Natural killer cell (primary cell): ENCODE measurements at regions not wholly inside any gene's neighbourhood (a gene's known extent, or its start where the extent isn't known, plus 50 kb on each side); places are given as distances from the start of the nearest gene placed in this dataset.

Experiments
- ATAC-seq, 3 donors: fragments of 150-1000 bp in 2 of 3; fragments of 200-7000 bp in 1 of 3; cut with Tn5 transposase; 1 replicate in 1 of 3; 2 replicates in 2 of 3; pipeline ENCODE4 v1.10.0; 2021; ENCODE audit warnings: mild to moderate bottlenecking in 2 of 3, moderate library complexity in 2 of 3
- DNase-seq, 2 donors: peaks; one replicate each; pipeline versions ENCODE4 v3.0.0 to v3.0.0-alpha.2; 2013 to 2021; ENCODE audit warnings: mixed read lengths in 1 of 2
- H3K27ac ChIP-seq: one replicate; pipeline ENCODE4 v1.5.1; 2013; ENCODE audit warnings: mild to moderate bottlenecking, low read length
- H3K27me3 ChIP-seq: one replicate; pipeline ENCODE4 v1.6.1; 2013; ENCODE audit warnings: low read length; ENCODE audit not compliant: control insufficient read depth, insufficient read depth
- H3K36me3 ChIP-seq: one replicate; pipeline ENCODE4 v1.6.1; 2013; ENCODE audit warnings: low read length; ENCODE audit not compliant: control insufficient read depth, insufficient read depth
- H3K4me1 ChIP-seq: one replicate; pipeline ENCODE4 v1.6.1; 2013; ENCODE audit warnings: low read length; ENCODE audit not compliant: control insufficient read depth, insufficient read depth
- H3K4me3 ChIP-seq: one replicate; pipeline ENCODE4 v1.5.1; 2013; ENCODE audit warnings: low read length
- H3K9me3 ChIP-seq: one replicate; pipeline ENCODE4 v1.6.1; 2013; ENCODE audit warnings: low read length; ENCODE audit not compliant: control insufficient read depth, insufficient read depth
- H3K27ac Mint-ChIP-seq, 2 donors: one replicate each; pipeline ENCODE4 v1.8.0; 2022; ENCODE audit warnings: mild to moderate bottlenecking in 2 of 2, mixed read lengths in 2 of 2, moderate library complexity in 1 of 2
- H3K27me3 Mint-ChIP-seq, 2 donors: one replicate each; pipeline ENCODE4 v1.8.0; 2022; ENCODE audit warnings: low read depth in 2 of 2, mixed read lengths in 2 of 2
- H3K36me3 Mint-ChIP-seq: one replicate; pipeline ENCODE4 v1.8.0; 2022; ENCODE audit warnings: mixed read lengths
- H3K4me1 Mint-ChIP-seq, 2 donors: one replicate each; pipeline ENCODE4 v1.8.0; 2022; ENCODE audit warnings: mixed read lengths in 2 of 2
- H3K4me3 Mint-ChIP-seq: one replicate; pipeline ENCODE4 v1.8.0; 2022; ENCODE audit warnings: mild to moderate bottlenecking, moderate library complexity, mixed read lengths
- H3K9me3 Mint-ChIP-seq, 2 donors: one replicate each; pipeline ENCODE4 v1.8.0; 2022; ENCODE audit warnings: mixed read lengths in 2 of 2
- WGBS: methylation state at CpG from one replicate; pipeline ENCODE4 v1.1.7; 2013; ENCODE audit warnings: missing lambda C conversion rate; ENCODE audit not compliant: insufficient coverage; 5-methylcytosine and 5-hydroxymethylcytosine counted together
- intact Hi-C: fragments of 100-400 bp; cut with micrococcal nuclease; formaldehyde crosslinking; loops from one replicate; pipeline ENCODE4 v1.14.2; 2022
- TF ChIP-seq, protein P1 (sequence below): fragments of 200-600 bp; IDR thresholded peaks from one replicate; pipeline ENCODE4 v1.8.0; 2022; ENCODE audit warnings: antibody characterized with exemption

DNA sequence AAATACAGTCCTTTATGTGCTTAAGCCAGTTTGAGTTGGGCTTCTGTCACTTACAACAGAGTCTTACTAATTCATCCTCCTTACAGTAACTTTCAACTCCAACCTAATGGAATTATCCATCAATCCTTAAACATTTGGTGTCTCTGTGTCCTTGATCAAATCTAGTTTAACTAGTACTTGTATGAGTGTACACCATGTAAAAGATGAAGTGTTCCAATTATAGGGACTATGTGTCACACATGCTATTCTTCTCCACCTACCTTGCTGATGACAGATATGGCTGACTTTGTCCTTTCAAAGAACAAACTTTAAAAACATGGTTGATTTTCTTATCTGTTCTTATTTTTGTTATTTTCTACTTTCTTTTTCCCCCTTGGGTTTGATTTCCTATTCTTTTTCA lies 60.4 kb upstream of the NBPF3 start:
- H3K27ac ChIP-seq, result no peak overlapping the region
- H3K27me3 Mint-ChIP-seq, result peaks cover 20 to 31% of the 10 kb centered on the region in 2 donors
- H3K36me3 ChIP-seq, result no peaks in the 10 kb centered on the region
- ATAC-seq (no peak), DNase-seq (no peak)
- no peaks in the 10 kb centered on the region for H3K9me3 ChIP-seq
- H3K9me3 Mint-ChIP-seq, result peaks cover 2 to 4% of the 10 kb centered on the region in 2 donors
- peaks cover 2% of the 10 kb centered on the region for H3K27me3 ChIP-seq
- H3K36me3 Mint-ChIP-seq, result peaks cover 14% of the 10 kb centered on the region
- intact Hi-C loops, result no loop called here
- no peak overlapping the region for H3K4me3 Mint-ChIP-seq
- TF ChIP-seq, protein P1, sequence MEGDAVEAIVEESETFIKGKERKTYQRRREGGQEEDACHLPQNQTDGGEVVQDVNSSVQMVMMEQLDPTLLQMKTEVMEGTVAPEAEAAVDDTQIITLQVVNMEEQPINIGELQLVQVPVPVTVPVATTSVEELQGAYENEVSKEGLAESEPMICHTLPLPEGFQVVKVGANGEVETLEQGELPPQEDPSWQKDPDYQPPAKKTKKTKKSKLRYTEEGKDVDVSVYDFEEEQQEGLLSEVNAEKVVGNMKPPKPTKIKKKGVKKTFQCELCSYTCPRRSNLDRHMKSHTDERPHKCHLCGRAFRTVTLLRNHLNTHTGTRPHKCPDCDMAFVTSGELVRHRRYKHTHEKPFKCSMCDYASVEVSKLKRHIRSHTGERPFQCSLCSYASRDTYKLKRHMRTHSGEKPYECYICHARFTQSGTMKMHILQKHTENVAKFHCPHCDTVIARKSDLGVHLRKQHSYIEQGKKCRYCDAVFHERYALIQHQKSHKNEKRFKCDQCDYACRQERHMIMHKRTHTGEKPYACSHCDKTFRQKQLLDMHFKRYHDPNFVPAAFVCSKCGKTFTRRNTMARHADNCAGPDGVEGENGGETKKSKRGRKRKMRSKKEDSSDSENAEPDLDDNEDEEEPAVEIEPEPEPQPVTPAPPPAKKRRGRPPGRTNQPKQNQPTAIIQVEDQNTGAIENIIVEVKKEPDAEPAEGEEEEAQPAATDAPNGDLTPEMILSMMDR, result no peak
- H3K4me1 ChIP-seq, result no peaks in the 10 kb centered on the region
- H3K27ac Mint-ChIP-seq, result no peak overlapping the region
- H3K4me3 ChIP-seq, result no peak overlapping the region
- H3K4me1 Mint-ChIP-seq, result peaks cover 7 to 11% of the 10 kb centered on the region in 2 donors

DNA sequence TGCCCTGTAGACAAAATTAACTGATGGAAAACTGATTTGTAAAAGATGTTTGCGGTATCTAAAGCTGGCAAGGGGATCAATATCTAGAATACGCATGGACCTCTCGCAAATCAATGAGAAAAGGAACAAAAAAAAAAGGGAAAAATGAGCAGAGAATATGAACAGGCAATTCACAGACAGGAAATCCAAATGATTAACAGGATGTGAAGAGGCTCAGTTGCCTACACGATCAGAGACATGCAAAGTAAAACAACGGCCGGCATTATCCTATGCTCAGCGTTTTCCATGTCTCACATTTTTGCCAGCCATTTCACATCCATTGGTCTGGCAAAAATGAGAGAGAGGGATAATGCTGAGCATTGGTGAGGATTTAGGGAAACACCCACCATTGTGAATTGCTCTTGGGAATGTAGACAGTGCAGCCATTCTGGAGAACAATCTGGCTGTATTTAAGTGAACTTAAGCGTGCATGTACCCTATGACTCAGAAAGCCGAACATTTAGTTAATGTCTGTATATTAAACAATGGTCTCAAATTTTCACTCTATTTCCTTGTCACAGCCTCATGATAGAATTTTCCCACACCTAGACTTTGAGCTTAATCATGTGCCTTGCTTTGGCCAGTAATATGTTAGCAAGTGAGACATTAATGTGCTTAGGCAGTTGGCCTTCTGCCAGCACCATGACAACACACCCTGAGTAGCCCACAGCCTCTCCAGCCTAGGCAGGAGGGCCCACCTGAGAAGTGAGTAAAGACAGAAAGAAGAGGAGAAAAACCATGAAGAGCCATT lies 61.0 kb upstream of the NBPF3 start:
- whole genome bisulfite sequencing, result 93% methylated on average over 6 of the region's 9 CpGs
- H3K36me3 ChIP-seq, result no peaks in the 10 kb centered on the region
- intact Hi-C loops, result no loop called here
- Mint-ChIP-seq H3K4me3 (no peak overlapping the region), H3K4me1 (peaks cover 5 to 7% of the 10 kb centered on the region in 2 donors), H3K27ac (no peak overlapping the region), H3K9me3 (peaks cover 2 to 4% of the 10 kb centered on the region in 2 donors), H3K36me3 (peaks cover 14% of the 10 kb centered on the region), H3K27me3 (peaks cover 17 to 24% of the 10 kb centered on the region in 2 donors)
- no peaks in the 10 kb centered on the region for H3K4me1 ChIP-seq
- DNase-seq, result no peak
- no peak overlapping the region for H3K27ac ChIP-seq
- no peak overlapping the region for H3K4me3 ChIP-seq
- no peaks in the 10 kb centered on the region for H3K27me3 ChIP-seq
- ATAC-seq, result no peak
- TF ChIP-seq, protein P1, result no peak
- H3K9me3 ChIP-seq, result no peaks in the 10 kb centered on the region

DNA sequence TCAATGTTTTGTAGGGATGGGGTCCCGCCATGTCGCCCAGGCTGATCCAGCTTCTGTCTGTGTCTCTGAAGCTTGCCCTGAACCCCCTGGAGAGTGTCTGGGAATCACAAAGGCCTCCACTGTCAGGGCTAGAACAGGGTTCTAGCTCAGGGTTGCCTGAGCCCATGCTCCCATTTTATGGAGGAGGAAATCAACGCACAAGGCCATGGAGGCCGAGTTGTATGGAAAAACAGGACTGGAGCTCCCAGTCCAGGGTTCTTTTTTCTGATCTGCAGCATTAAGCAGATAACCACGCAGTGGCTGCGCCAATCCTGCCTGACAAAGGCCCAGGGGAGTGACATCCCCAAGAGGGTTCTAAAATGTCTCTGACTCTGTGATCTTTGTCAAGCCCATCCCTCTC lies 67.6 kb upstream of the NBPF3 start:
- Histone ChIP-seq H3K27ac (no peak overlapping the region), H3K36me3 (no peaks in the 10 kb centered on the region), H3K4me3 (no peak overlapping the region), H3K27me3 (no peaks in the 10 kb centered on the region), H3K9me3 (no peaks in the 10 kb centered on the region), H3K4me1 (peaks cover 6% of the 10 kb centered on the region)
- TF ChIP-seq, protein P1, result no peak
- H3K36me3 Mint-ChIP-seq, result no peaks in the 10 kb centered on the region
- H3K27ac Mint-ChIP-seq, result no peak overlapping the region
- intact Hi-C loops, result no loop called here
- H3K27me3 Mint-ChIP-seq, result no peaks in the 10 kb centered on the region
- peaks cover 7% of the 10 kb centered on the region in 2 donors for H3K4me1 Mint-ChIP-seq
- no peak for ATAC-seq
- 91% methylated on average over 6 of the region's 6 CpGs for WGBS
- DNase-seq, result no peak
- no peak overlapping the region for H3K4me3 Mint-ChIP-seq
- H3K9me3 Mint-ChIP-seq, result no peaks in the 10 kb centered on the region

GRCh38 chr1:21369905-21370304 lies 70.0 kb upstream of the NBPF3 start:
- ATAC-seq, result no peak
- Histone ChIP-seq H3K4me1 (peaks cover 6% of the 10 kb centered on the region), H3K27me3 (no peaks in the 10 kb centered on the region), H3K27ac (no peak overlapping the region), H3K4me3 (no peak overlapping the region), H3K9me3 (no peaks in the 10 kb centered on the region), H3K36me3 (no peaks in the 10 kb centered on the region)
- TF ChIP-seq, protein P1, result no peak
- 71% methylated on average over 4 of the region's 4 CpGs for WGBS
- intact Hi-C loops, result no loop called here
- no peak overlapping the region for H3K4me3 Mint-ChIP-seq
- no peaks in the 10 kb centered on the region for H3K27me3 Mint-ChIP-seq
- no peak for DNase-seq
- no peaks in the 10 kb centered on the region for H3K9me3 Mint-ChIP-seq
- H3K27ac Mint-ChIP-seq, result no peak overlapping the region
- no peaks in the 10 kb centered on the region for H3K36me3 Mint-ChIP-seq
- H3K4me1 Mint-ChIP-seq, result peaks cover 7 to 9% of the 10 kb centered on the region in 2 donors
